ENCODE measurements at regions not wholly inside any gene's neighbourhood (a gene's known extent, or its start where the extent isn't known, plus 50 kb on each side); places are given as distances from the start of the nearest gene placed in this dataset.

- no peaks in the 10 kb centered on the region for H4K20me1 ChIP-seq (ENCODE audit: insufficient read depth, poor library complexity, severe bottlenecking)
- no peak overlapping the region for H3K4me3 ChIP-seq
- no peak overlapping the region for H2AFZ ChIP-seq
- no peak overlapping the region for H3K4me2 ChIP-seq
- H3K4me1 ChIP-seq (ENCODE audit: insufficient read depth): no peaks in the 10 kb centered on the region
- DNase-seq (ENCODE audit: low spot score): no peak
- no peaks in the 10 kb centered on the region for H3K9me3 ChIP-seq (ENCODE audit: low read depth)
- no peaks in the 10 kb centered on the region for H3K79me2 ChIP-seq
- TF ChIP-seq CTCF (IDR thresholded peaks at IDR 0.05; ENCODE audit: poor library complexity) (no peak), EZH2 (IDR thresholded peaks at IDR 0.05; ENCODE audit: borderline replicate concordance) (no peak), EZH2phosphoT487 (IDR thresholded peaks at IDR 0.05; ENCODE audit: low read depth, severe bottlenecking, unreplicated experiment) (no peak)
- H3K36me3 ChIP-seq (replicated peaks; ENCODE audit: insufficient read depth, low read depth): no peaks in the 10 kb centered on the region
- no peak overlapping the region for H3K27ac ChIP-seq
- no peaks in the 10 kb centered on the region for H3K9me2 ChIP-seq (replicated peaks; ENCODE audit: insufficient read depth)
- no peaks in the 10 kb centered on the region for H3K27me3 ChIP-seq
These were observed 240.5 kb upstream of the CFAP20DC start for GRCh38 chr3:59290358-59290757.

- no peaks in the 10 kb centered on the region for H3K9me2 ChIP-seq (replicated peaks; ENCODE audit: insufficient read depth)
- TF ChIP-seq EZH2phosphoT487 (IDR thresholded peaks at IDR 0.05; ENCODE audit: low read depth, severe bottlenecking, unreplicated experiment): no peak
- TF ChIP-seq EZH2 (IDR thresholded peaks at IDR 0.05; ENCODE audit: borderline replicate concordance): no peak
- no peak for TF ChIP-seq CTCF (IDR thresholded peaks at IDR 0.05; ENCODE audit: poor library complexity)
- no peak for DNase-seq (ENCODE audit: low spot score)
- no peak overlapping the region for H2AFZ ChIP-seq
- no peak overlapping the region for H3K27ac ChIP-seq
- no peaks in the 10 kb centered on the region for H3K36me3 ChIP-seq (replicated peaks; ENCODE audit: insufficient read depth, low read depth)
- no peak overlapping the region for H3K4me3 ChIP-seq
- no peaks in the 10 kb centered on the region for H4K20me1 ChIP-seq (ENCODE audit: insufficient read depth, poor library complexity, severe bottlenecking)
- no peaks in the 10 kb centered on the region for H3K27me3 ChIP-seq
- 84% methylated on average over 1 of the region's 1 CpG for WGBS (ENCODE audit: low lambda C conversion rate, missing lambda C conversion rate)
- H3K79me2 ChIP-seq: no peaks in the 10 kb centered on the region
- H3K9me3 ChIP-seq (ENCODE audit: low read depth): no peaks in the 10 kb centered on the region
- H3K4me1 ChIP-seq (ENCODE audit: insufficient read depth): no peaks in the 10 kb centered on the region
- H3K4me2 ChIP-seq: no peak overlapping the region
These were observed 240.0 kb upstream of the CFAP20DC start for GRCh38 chr3:59289831-59290230.

- DNase-seq (ENCODE audit: low spot score): no peak
- WGBS (ENCODE audit: low lambda C conversion rate, missing lambda C conversion rate): 54% methylated on average over 3 of the region's 3 CpGs
- no peak overlapping the region for H2AFZ ChIP-seq
- no peak overlapping the region for H3K4me3 ChIP-seq
- H3K79me2 ChIP-seq: no peaks in the 10 kb centered on the region
- no peak overlapping the region for H3K27ac ChIP-seq
- no peaks in the 10 kb centered on the region for H3K36me3 ChIP-seq (replicated peaks; ENCODE audit: insufficient read depth, low read depth)
- no peaks in the 10 kb centered on the region for H3K27me3 ChIP-seq
- H3K4me1 ChIP-seq (ENCODE audit: insufficient read depth): no peaks in the 10 kb centered on the region
- no peak overlapping the region for H3K4me2 ChIP-seq
- TF ChIP-seq CTCF (IDR thresholded peaks at IDR 0.05; ENCODE audit: poor library complexity): no peak
- TF ChIP-seq EZH2 (IDR thresholded peaks at IDR 0.05; ENCODE audit: borderline replicate concordance): no peak
- TF ChIP-seq EZH2phosphoT487 (IDR thresholded peaks at IDR 0.05; ENCODE audit: low read depth, severe bottlenecking, unreplicated experiment): no peak
- H3K9me3 ChIP-seq (ENCODE audit: low read depth): no peaks in the 10 kb centered on the region
- H3K9me2 ChIP-seq (replicated peaks; ENCODE audit: insufficient read depth): no peaks in the 10 kb centered on the region
- no peaks in the 10 kb centered on the region for H4K20me1 ChIP-seq (ENCODE audit: insufficient read depth, poor library complexity, severe bottlenecking)
These were observed 239.1 kb upstream of the CFAP20DC start for GRCh38 chr3:59288951-59289350.

All from hepatocyte (in vitro differentiated cells).